Neuronal stem cell (in vitro differentiated cells): ENCODE measurements at regions not wholly inside any gene's neighbourhood (a gene's known extent, or its start where the extent isn't known, plus 50 kb on each side); places are given as distances from the start of the nearest gene placed in this dataset.

Source experiments
- DNase-seq: peaks from one replicate; pipeline ENCODE4 v3.0.0-alpha.2; 2013; ENCODE audit warnings: low spot score
- H2AFZ ChIP-seq: one replicate; pipeline ENCODE4 v1.6.1; 2013; ENCODE audit warnings: mild to moderate bottlenecking, low read length, inconsistent platforms
- H2AK5ac ChIP-seq: 2 replicates; pipeline ENCODE4 v1.6.1; 2013; ENCODE audit warnings: low read depth, mild to moderate bottlenecking, inconsistent platforms, low read length, moderate library complexity, mixed read lengths
- H2BK120ac ChIP-seq: 2 replicates; pipeline ENCODE4 v1.6.1; 2013; ENCODE audit warnings: low read depth, mild to moderate bottlenecking, inconsistent platforms, low read length, moderate library complexity, mixed read lengths
- H2BK12ac ChIP-seq: one replicate; pipeline ENCODE4 v1.6.1; 2013; ENCODE audit warnings: low read length, inconsistent platforms
- H2BK15ac ChIP-seq: 2 replicates; pipeline ENCODE4 v1.6.1; 2013; ENCODE audit warnings: mild to moderate bottlenecking, low read length, inconsistent platforms, mixed read lengths
- H2BK5ac ChIP-seq: one replicate; pipeline ENCODE4 v1.6.1; 2013; ENCODE audit warnings: inconsistent platforms, mild to moderate bottlenecking, low read length, moderate library complexity
- H3K14ac ChIP-seq: one replicate; pipeline ENCODE4 v1.6.1; 2013; ENCODE audit warnings: low read length, inconsistent platforms
- H3K18ac ChIP-seq: 2 replicates; pipeline ENCODE4 v1.6.1; 2013; ENCODE audit warnings: low read length, inconsistent platforms
- H3K23ac ChIP-seq: 2 replicates; pipeline ENCODE4 v1.6.1; 2013; ENCODE audit warnings: low read depth, mild to moderate bottlenecking, mixed read lengths, low read length, inconsistent platforms; ENCODE audit not compliant: poor library complexity
- H3K27ac ChIP-seq: replicated peaks from 3 replicates; pipeline ENCODE4 v1.5.1; 2013; ENCODE audit warnings: low read length, inconsistent platforms
- H3K27me3 ChIP-seq, 3 experiments: 2 replicates each; pipeline ENCODE4 v1.6.1; 2013; ENCODE audit warnings: low read length in 3 of 3, mild to moderate bottlenecking in 2 of 3, inconsistent platforms in 1 of 3, low read depth in 1 of 3, mixed read lengths in 1 of 3, moderate library complexity in 1 of 3; ENCODE audit not compliant: control insufficient read depth in 3 of 3, insufficient read depth in 3 of 3
- H3K36me3 ChIP-seq, 2 donors: replicated peaks in 1 of 2; 2 replicates each; pipeline ENCODE4 v1.6.1; 2013; ENCODE audit warnings: low read length in 2 of 2; ENCODE audit not compliant: control insufficient read depth in 2 of 2, insufficient read depth in 2 of 2
- H3K4ac ChIP-seq: 2 replicates; pipeline ENCODE4 v1.6.1; 2013; ENCODE audit warnings: inconsistent platforms, mild to moderate bottlenecking, low read length, moderate library complexity
- H3K4me1 ChIP-seq, 2 donors: 1 replicate in 1 of 2; 2 replicates in 1 of 2; pipeline ENCODE4 v1.6.1; 2013; ENCODE audit warnings: low read length in 2 of 2, low read depth in 1 of 2; ENCODE audit not compliant: control insufficient read depth in 2 of 2, insufficient read depth in 1 of 2
- H3K4me2 ChIP-seq: one replicate; pipeline ENCODE4 v1.6.1; 2013; ENCODE audit warnings: mild to moderate bottlenecking, low read length, inconsistent platforms; ENCODE audit not compliant: insufficient read depth, poor library complexity, severe bottlenecking
- H3K4me3 ChIP-seq, 2 donors: 2 replicates each; pipeline ENCODE4 v1.5.1; 2013; ENCODE audit warnings: low read length in 2 of 2, mild to moderate bottlenecking in 2 of 2, inconsistent platforms in 1 of 2, moderate library complexity in 1 of 2
- H3K79me1 ChIP-seq: one replicate; pipeline ENCODE4 v1.6.1; 2013; ENCODE audit warnings: low read depth, mild to moderate bottlenecking, inconsistent platforms, low read length, moderate library complexity
- H3K9ac ChIP-seq: one replicate; pipeline ENCODE4 v1.6.1; 2013; ENCODE audit warnings: mild to moderate bottlenecking, low read depth, low read length, inconsistent platforms; ENCODE audit not compliant: poor library complexity
- H3K9me3 ChIP-seq, 2 donors: replicated peaks in 1 of 2; 2 replicates each; pipeline versions ENCODE3 to v1.6.1; 2013; ENCODE audit warnings: low read length in 2 of 2, mild to moderate bottlenecking in 2 of 2, inconsistent platforms in 1 of 2, low read depth in 1 of 2, mixed read lengths in 1 of 2, moderate library complexity in 1 of 2; ENCODE audit not compliant: control insufficient read depth in 2 of 2, insufficient read depth in 1 of 2
- H4K8ac ChIP-seq: one replicate; pipeline ENCODE4 v1.6.1; 2013; ENCODE audit warnings: low read depth, mild to moderate bottlenecking, inconsistent platforms, low read length, moderate library complexity
- H4K91ac ChIP-seq: one replicate; pipeline ENCODE4 v1.6.1; 2013; ENCODE audit warnings: low read length, low read depth, mild to moderate bottlenecking, inconsistent platforms; ENCODE audit not compliant: poor library complexity
- WGBS, 2 donors: extraction: QIAGEN DNeasy Blood & Tissue Kit; methylation state at CpG; one replicate each; pipeline ENCODE4 v1.1.7; 2013; ENCODE audit warnings: missing lambda C conversion rate in 2 of 2, mixed read lengths in 1 of 2; ENCODE audit not compliant: insufficient read length in 2 of 2, insufficient replicate concordance in 1 of 2; ENCODE audit errors: extremely low coverage in 2 of 2; 5-methylcytosine and 5-hydroxymethylcytosine counted together

DNA sequence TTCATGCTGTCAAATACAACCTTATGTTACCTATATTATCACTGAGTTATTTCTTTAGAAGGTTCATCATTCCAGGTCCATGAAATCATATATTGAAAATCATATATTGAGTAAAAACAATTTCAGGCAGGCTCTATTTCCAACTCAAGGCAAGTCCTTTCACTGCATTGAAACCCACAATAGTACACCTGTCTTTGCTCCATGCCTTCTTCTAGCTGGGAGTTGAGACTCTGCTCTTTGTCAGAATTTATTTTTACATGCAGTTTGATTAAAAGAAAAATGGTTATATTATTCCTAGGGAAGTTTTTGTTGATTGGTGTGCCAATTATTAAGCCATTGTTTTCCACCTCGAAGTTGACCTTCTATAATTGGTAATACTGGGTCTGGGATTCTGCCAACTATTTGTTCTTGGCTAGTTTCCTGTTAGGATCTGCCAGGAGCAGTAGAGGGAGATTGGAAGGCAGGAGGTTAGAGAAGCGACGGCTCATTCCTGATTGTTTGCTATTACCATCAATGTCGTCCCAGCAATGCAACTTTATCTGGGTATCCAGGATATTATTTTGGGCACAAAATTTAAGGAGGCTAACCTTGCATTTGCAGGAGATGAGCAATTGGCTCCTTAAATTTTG, 79.5 kb upstream of the MIS18BP1 start:
- no peak overlapping the region for H2BK15ac ChIP-seq

GRCh38 chr14:45308745-45309397, 55.9 kb upstream of the MIS18BP1 start:
- WGBS, 2 donors = no CpG with 5 or more reads among the region's 1 CpG
- DNase-seq = no peak

More for the DNA sequence above, 79.5 kb upstream of the MIS18BP1 start:
- no peak overlapping the region for H3K27ac ChIP-seq
- no peaks in the 10 kb centered on the region for H3K4me1 ChIP-seq
- H3K23ac ChIP-seq = no peak overlapping the region
- H3K4me3 ChIP-seq = no peak overlapping the region
- H2BK5ac ChIP-seq = no peak overlapping the region
- H3K18ac ChIP-seq = no peak overlapping the region
- H3K79me1 ChIP-seq = no peaks in the 10 kb centered on the region
- no peak overlapping the region for H2AK5ac ChIP-seq
- H3K9ac ChIP-seq = no peak overlapping the region
- H3K9me3 ChIP-seq = peaks cover 0 to under 1% of the 10 kb centered on the region in 2 donors
- H2AFZ ChIP-seq = no peak overlapping the region
- no peak for DNase-seq
- WGBS, 2 donors = no CpG with 5 or more reads among the region's 4 CpGs
- no peak overlapping the region for H2BK120ac ChIP-seq
- H4K8ac ChIP-seq = no peak overlapping the region
- H3K27me3 ChIP-seq = no peaks in the 10 kb centered on the region
- no peak overlapping the region for H2BK12ac ChIP-seq
- no peak overlapping the region for H3K14ac ChIP-seq
- H3K36me3 ChIP-seq = peaks cover 0 to under 1% of the 10 kb centered on the region in 2 donors
- no peak overlapping the region for H3K4ac ChIP-seq
- H3K4me2 ChIP-seq = no peak overlapping the region
- no peak overlapping the region for H4K91ac ChIP-seq

More at GRCh38 chr14:45308745-45309397, 55.9 kb upstream of the MIS18BP1 start:
- no peaks in the 10 kb centered on the region for H3K36me3 ChIP-seq
- no peak overlapping the region for H3K4me2 ChIP-seq
- no peak overlapping the region for H2BK15ac ChIP-seq
- no peak overlapping the region for H3K18ac ChIP-seq
- H3K14ac ChIP-seq = no peak overlapping the region
- no peaks in the 10 kb centered on the region for H3K79me1 ChIP-seq
- no peak overlapping the region for H2BK12ac ChIP-seq
- no peaks in the 10 kb centered on the region for H3K4me1 ChIP-seq
- H3K23ac ChIP-seq = no peak overlapping the region
- no peak overlapping the region for H3K4ac ChIP-seq
- H3K27ac ChIP-seq = no peak overlapping the region
- no peak overlapping the region for H2BK120ac ChIP-seq
- no peaks in the 10 kb centered on the region for H3K9me3 ChIP-seq
- no peak overlapping the region for H2AK5ac ChIP-seq
- H3K4me3 ChIP-seq = no peak overlapping the region
- H2BK5ac ChIP-seq = no peak overlapping the region
- no peak overlapping the region for H3K9ac ChIP-seq
- H4K91ac ChIP-seq = no peak overlapping the region
- H3K27me3 ChIP-seq = no peaks in the 10 kb centered on the region
- no peak overlapping the region for H2AFZ ChIP-seq
- H4K8ac ChIP-seq = no peak overlapping the region
